K562 (cell line): ENCODE measurements at regions not wholly inside any gene's neighbourhood (a gene's known extent, or its start where the extent isn't known, plus 50 kb on each side); places are given as distances from the start of the nearest gene placed in this dataset.

Source experiments
- E2F4 ChIP-seq: sonication (generic); formaldehyde crosslinking; IDR thresholded peaks from 2 replicates; pipeline ENCODE4 v1.8.0; 2022; ENCODE audit warnings: mild to moderate bottlenecking, low read depth, missing genetic modification reagents
- HDAC8 ChIP-seq: fragments of 450-650 bp; IDR thresholded peaks from 2 replicates; pipeline ENCODE4 v1.6.1; 2016; ENCODE audit warnings: mild to moderate bottlenecking, missing genetic modification characterization, moderate library complexity, missing compliant biosample characterization
- RAD51 ChIP-seq: fragments of 450-650 bp; IDR thresholded peaks from 2 replicates; pipeline ENCODE4 v1.7.1; 2016; ENCODE audit warnings: low read depth, mild to moderate bottlenecking, borderline replicate concordance
- SMAD1 ChIP-seq: fragments of 150-350 bp; IDR thresholded peaks from 2 replicates; pipeline ENCODE4 v1.6.1; 2014; ENCODE audit warnings: low read length, low read depth; ENCODE audit not compliant: partially characterized antibody
- SPI1 ChIP-seq: IDR thresholded peaks from 2 replicates; pipeline ENCODE4 v1.6.1; 2011; ENCODE audit warnings: low read depth, low read length, control low read depth, borderline replicate concordance

- TF ChIP-seq SMAD1: no peak
- TF ChIP-seq RAD51: no peak
- TF ChIP-seq HDAC8 (tag): no peak
- no peak for TF ChIP-seq E2F4 (CRISPR knock-in tag)
- no peak for TF ChIP-seq SPI1
Observed at GRCh38 chr16:65662256-65662655, 540.4 kb upstream of the CDH11 start.
